Activated T-cell treated with anti-CD3 and anti-CD28 coated beads, Interleukin-2, amount 50 U/mL, for 48 hours (primary cell): ENCODE measurements at regions not wholly inside any gene's neighbourhood (a gene's known extent, or its start where the extent isn't known, plus 50 kb on each side); places are given as distances from the start of the nearest gene placed in this dataset.
"Not testable (repeated sequence)": the region's sequence is repeated elsewhere in the genome, so short reads cannot be mapped to it uniquely, and the experiment has no call there.

Experiments used
- DNase-seq, 2 experiments: peaks; one replicate each; pipeline ENCODE4 v3.0.0-alpha.2; 2020

GRCh38 chr9:22170556-22170955 lies 161.5 kb upstream of the CDKN2B start:
- DNase-seq: no peak

DNA sequence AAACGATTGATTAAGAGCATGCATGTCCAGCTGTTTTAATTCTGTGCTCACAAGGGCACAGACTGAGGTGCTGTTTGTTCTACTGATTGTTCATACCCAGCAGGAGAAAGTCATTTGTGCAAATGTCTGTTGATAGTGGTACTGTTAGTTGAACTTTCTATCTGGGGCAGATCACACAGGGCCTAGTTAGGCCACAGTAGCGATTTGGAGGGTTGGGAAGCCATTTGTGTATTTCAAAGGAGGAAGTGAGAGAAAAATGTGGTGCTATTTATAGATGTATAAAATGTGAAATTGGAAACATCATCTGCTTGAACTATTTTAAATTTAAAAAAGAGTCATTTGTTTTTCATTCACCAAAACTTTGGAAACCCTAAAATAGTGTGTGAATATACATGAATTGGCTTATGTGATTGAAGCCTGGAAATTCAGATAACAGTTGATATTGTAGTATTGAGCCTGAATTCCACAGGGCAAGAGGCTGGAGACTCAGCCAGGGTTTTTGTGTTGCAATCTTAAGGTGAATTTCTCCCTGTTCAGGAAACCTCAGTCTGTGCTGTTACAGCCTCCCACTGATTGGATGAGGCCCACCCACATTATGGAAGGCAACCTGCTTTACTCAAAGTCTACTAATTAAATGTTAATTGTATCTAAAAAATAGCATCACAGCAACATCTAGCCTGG lies 162.0 kb upstream of the CDKN2B start:
- no peak for DNase-seq

- DNase-seq: no peak
Measured at GRCh38 chr9:22171691-22172090, 162.6 kb upstream of the CDKN2B start.

GRCh38 chr9:22173908-22174307 lies 164.8 kb upstream of the CDKN2B start:
- DNase-seq: no peak

DNA sequence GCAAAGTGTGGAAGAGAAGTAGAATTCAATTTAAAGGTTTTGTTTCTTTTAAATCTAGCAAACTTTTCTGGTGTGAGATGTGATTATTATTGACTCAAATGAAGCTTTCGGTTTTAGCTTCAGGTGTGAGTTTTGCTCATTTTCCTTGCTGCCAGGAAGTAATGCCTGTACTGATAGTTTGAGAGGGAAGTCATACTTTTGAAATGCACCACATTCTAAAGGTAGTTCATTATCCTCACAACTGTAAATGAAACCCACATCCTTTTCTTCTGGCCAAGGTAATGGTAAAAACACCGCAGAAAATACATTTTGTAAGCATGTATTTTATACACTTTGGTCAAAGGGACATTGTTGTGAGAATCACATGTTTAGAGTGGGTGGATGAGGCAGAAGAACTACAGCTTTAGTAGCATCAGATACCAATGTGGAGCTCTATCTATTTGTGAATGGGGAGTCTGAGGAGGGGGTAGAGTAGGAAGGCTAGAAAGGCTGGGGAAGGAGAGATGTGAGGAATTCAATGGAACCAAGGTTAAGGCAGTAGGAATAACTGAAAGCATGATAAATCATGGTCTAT lies 167.0 kb upstream of the CDKN2B start:
- no peak for DNase-seq

- not testable (repeated sequence) for DNase-seq
Measured at GRCh38 chr9:22181021-22181420, 171.9 kb upstream of the CDKN2B start.

GRCh38 chr9:22189471-22189870 lies 180.4 kb upstream of the CDKN2B start:
- DNase-seq: no peak

- DNase-seq: not testable (repeated sequence)
Measured at GRCh38 chr9:22197000-22197399, 187.9 kb upstream of the CDKN2B start.

GRCh38 chr9:22198681-22199080 lies 189.6 kb upstream of the CDKN2B start:
- DNase-seq: no peak

GRCh38 chr9:22201256-22201655 lies 192.2 kb upstream of the CDKN2B start:
- DNase-seq: no peak

DNA sequence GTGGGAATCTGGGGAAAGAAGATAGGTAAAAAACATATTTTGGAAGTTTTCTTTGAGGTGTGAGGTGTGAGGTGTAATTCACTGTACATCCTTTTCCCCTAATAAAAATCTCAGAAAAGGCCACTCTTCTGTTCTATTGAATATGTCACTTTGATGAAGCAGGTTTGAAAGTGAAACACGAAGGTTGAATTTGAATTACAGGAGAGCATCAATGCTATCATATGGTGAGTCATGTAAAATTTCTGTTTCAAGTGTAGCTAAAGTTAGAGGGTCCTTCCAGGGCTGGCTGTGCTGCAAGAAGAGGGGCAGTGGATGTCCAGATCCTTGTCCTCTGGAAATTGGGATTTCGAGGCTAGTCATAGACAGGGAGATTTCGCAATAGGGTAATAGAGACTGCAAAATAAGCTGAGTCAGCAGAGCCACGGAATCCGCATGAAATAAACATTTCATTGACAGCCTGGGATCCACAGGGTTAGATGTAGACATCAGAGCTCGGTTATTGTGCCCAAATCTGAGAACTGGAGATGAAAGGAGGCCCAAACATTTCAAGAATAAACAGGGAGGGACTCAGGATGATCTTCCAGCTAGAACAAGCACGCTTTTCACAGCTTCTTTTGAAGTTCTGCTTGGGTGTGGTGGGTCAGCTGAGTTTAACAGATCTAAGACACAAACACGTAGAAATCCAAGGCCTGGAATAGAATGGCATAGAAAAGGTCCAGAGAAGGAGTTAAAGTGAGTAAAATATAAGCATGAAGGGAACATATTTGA lies 194.4 kb upstream of the CDKN2B start:
- no peak for DNase-seq

GRCh38 chr9:22204240-22204639 lies 195.1 kb upstream of the CDKN2B start:
- no peak for DNase-seq

DNA sequence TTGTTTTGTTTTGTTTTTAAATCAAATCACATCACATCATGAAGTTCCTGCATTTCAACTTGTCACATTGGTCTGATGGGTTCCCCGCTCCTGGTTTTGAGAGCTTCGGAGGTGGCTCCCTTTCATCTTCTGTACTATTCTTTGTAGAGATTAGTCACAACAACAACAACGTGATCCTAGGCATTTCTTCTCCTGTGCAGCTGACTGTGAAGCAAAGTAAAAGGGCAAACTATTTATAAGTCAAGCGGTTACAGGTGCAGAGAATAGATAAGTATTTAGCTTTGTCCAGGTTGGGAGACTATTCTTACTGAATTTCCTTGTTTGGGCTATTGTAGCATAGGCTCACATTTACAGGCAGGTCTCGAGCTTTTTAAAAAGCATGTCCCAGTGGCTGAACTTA lies 197.7 kb upstream of the CDKN2B start:
- DNase-seq: no peak

GRCh38 chr9:22208846-22209585 lies 199.9 kb upstream of the CDKN2B start:
- DNase-seq: peak; percentile 35

DNA sequence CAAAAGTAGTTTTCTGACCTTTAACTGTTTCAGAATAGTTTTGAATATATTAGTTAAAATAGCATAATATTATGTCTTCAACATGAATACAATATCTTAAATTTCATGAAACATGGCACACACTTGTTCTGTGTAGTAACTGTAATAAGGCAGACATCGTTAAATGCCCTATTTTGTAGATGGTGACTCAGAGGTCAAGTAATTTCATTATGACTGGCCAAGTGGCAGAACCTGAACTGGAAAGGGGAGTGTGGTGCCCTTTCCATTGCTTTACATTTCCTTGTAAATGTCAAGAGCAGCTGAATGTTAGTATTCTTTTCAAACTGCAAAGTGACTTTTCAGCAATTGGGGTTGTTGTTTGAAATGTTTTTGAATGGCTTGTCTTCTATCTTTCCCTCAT lies 201.2 kb upstream of the CDKN2B start:
- no peak for DNase-seq

GRCh38 chr9:22210936-22211335 lies 201.8 kb upstream of the CDKN2B start:
- DNase-seq: no peak

DNA sequence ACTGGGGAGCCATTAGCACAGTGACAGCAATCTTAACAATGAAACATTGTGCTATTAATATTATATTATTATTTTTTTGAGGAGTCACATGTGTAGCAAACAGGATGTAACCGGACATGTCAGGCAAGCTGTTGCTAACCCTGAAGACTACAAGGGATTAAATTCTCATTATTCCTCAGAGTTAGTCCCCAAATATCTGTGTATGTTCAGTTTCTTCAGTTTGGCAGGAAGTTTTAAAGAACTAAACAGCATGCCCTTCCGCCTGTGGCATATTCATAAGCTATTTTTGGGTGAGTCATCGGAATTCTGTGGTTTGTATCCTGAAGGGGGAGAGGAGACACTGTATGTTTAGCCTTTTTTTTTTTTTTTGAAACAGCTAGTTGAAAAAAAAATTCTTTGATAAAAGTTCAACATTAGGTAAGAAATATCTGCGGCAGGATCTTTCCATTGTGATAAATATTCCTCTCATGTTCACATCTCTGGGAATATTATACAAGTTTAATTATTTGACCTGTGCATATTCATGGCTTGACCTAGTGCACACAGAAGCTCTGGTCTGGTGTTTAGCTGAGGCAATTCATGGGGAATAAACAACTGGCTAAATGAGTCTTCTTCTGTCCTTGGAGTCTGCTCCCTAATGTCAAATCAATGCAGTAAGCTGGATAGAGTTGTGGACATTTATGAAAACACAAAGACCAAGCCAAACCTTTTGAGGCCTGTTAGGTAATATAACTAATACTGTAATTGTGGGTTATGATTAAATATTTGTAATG lies 202.7 kb upstream of the CDKN2B start:
- no peak for DNase-seq

DNA sequence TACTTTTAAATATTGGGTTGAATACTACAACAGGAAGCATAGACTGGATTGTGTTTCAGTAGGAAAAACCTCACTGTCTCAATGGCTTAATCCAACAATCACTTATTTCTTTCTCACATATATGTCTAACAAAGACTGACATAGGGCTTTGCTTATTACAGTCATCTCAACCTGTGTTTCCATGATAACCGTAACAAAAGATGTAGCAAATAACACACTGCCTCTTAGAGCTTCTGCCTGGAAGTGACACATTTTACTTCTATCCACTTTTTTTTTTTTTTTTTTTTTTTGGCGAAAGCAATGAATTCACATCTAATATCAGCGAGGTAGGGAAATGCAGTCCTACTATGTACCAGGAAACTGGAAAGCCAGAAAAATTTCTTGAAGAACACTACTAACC lies 204.9 kb upstream of the CDKN2B start:
- DNase-seq: no peak

GRCh38 chr9:22214497-22215031 lies 205.5 kb upstream of the CDKN2B start:
- DNase-seq: no peak

DNA sequence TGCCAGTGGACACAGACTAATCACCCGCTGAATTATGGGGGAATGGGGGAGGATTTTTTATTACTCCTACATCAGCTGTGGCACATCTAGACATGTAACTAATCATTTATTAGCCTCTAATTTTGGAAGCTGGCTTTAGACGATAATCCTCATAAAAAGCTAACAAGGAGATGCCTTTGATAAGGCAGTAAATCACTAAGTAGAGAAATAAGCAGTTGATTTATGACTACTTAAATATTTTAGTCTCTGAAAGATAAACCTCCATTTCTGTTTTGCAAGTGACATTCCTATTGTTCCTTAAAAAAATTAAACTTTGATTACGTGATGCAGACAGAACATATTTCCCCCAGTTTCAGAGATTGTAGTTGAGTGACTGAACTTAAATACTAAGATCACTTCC lies 206.4 kb upstream of the CDKN2B start:
- DNase-seq: no peak

DNA sequence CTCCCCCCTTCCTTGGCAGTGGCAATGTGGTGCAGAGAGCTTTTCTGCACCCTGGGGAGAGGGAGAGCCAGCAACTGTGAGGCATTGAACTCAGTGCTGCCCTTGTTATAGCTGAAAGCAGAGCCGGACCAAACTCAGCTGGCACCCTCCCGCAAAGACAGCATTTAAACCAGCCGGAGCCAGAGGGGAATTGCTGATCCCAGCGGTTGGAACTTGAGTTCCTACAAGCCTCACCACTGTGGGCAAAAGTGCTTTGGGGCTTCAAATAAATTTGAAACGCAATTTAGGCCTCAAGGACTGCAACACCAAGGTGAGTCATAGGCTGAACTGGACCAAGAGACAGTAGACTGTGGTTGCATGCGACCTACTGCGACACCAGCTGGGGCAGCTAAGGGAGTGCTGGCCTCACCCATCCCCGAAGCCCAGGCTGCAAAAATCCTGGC lies 207.6 kb upstream of the CDKN2B start:
- no peak for DNase-seq

DNA sequence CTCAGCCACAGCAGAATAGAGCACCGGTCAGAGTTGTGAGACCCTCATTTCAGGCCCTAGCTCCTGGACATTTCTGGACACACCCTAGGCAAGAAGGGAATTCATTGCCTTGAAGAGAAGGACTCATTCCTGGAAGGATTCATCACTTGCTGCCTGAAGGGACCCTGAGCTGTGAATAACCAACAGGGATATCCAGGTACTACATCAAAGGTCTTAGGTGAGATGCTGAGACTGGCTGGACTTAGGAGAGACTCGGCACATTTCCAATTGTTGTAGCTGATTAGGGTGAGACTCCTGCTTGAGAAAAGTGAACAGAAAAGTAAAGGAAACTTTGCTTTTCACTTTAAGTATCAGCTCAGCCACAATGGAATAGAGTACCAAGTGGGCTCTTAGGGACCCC lies 208.1 kb upstream of the CDKN2B start:
- no peak for DNase-seq
